GM12878 (cell line): ENCODE measurements at regions not wholly inside any gene's neighbourhood (a gene's known extent, or its start where the extent isn't known, plus 50 kb on each side); places are given as distances from the start of the nearest gene placed in this dataset.

Experiments used
- ATAC-seq: fragments of 200-7000 bp; cut with Tn5 transposase; 3 replicates; pipeline ENCODE4 v1.9.1; 2020; ENCODE audit warnings: mild to moderate bottlenecking, moderate library complexity
- BruUV-seq: library from RNA; stranded (reverse); fragments of 400-500 nt; replicated peaks from 2 replicates; lab custom pipeline; 2021; lab: Mats Ljungman, UMichigan
- CTCF ChIA-PET: fragments of 300-600 bp; sonication (Branson Sonifier 250); formaldehyde crosslinking; extraction: SDS; loops from one replicate; lab custom pipeline; 2021; ENCODE audit warnings: inconsistent platforms; lab: Yijun Ruan, JAX
- POLR2A ChIA-PET: fragments of 350-600 bp; formaldehyde crosslinking; extraction: SDS; loops from one replicate; lab custom pipeline; 2021; ENCODE audit warnings: inconsistent platforms; lab: Charles Lee
- RAD21 ChIA-PET: fragments of 300-600 bp; sonication (Branson Sonifier 250); formaldehyde crosslinking; loops from one replicate; lab custom pipeline; 2023; ENCODE audit warnings: antibody characterized with exemption; ENCODE audit not compliant: unreplicated experiment; lab: Charles Lee
- SMC1A ChIA-PET: fragments of 300-600 bp; sonication (Branson Sonifier 250); formaldehyde crosslinking; loops from one replicate; lab custom pipeline; 2023; ENCODE audit not compliant: unreplicated experiment, uncharacterized antibody; lab: Charles Lee
- DNase-seq: peaks from one replicate; pipeline ENCODE4 v3.0.0-alpha.2; 2011; ENCODE audit warnings: low read depth, low spot score
- FAIRE-seq: peaks from 3 replicates; lab custom pipeline; 2011; peaks lifted over from hg19 to GRCh38; lab: Jason Lieb, UNC
- H2AFZ ChIP-seq: 2 replicates; pipeline ENCODE4 v1.6.0; 2011; ENCODE audit warnings: low read depth, low read length, control low read depth; ENCODE audit not compliant: control insufficient read depth
- H3K27ac ChIP-seq: 2 replicates; pipeline ENCODE4 v1.5.1; 2011; ENCODE audit warnings: control low read depth; ENCODE audit not compliant: control insufficient read depth, insufficient read depth
- H3K27me3 ChIP-seq, 2 experiments: replicated peaks in 1 of 2; 2 replicates each; pipeline versions ENCODE4 v1.6.0 to v1.6.1; 2011; ENCODE audit warnings: low read length in 1 of 2; ENCODE audit not compliant: control insufficient read depth in 2 of 2, insufficient read depth in 2 of 2
- H3K36me3 ChIP-seq, 2 experiments: 2 replicates each; pipeline ENCODE4 v1.5.1; 2011; ENCODE audit warnings: low read length in 1 of 2; ENCODE audit not compliant: control insufficient read depth in 2 of 2, insufficient read depth in 2 of 2
- H3K4me1 ChIP-seq: 2 replicates; pipeline ENCODE4 v1.6.1; 2011; ENCODE audit warnings: mild to moderate bottlenecking, low read length, moderate library complexity, mixed read lengths; ENCODE audit not compliant: control insufficient read depth, insufficient read depth
- H3K4me2 ChIP-seq: 2 replicates; pipeline ENCODE4 v1.6.0; 2011; ENCODE audit warnings: control low read depth; ENCODE audit not compliant: control insufficient read depth, insufficient read depth
- H3K4me3 ChIP-seq: fragments of 200-600 bp; sonication (generic); 2 replicates; pipeline ENCODE4 v1.5.1; 2016
- H3K79me2 ChIP-seq: 2 replicates; pipeline ENCODE4 v1.6.0; 2011; ENCODE audit warnings: low read length; ENCODE audit not compliant: control insufficient read depth, insufficient read depth
- H3K9ac ChIP-seq: 2 replicates; pipeline ENCODE4 v1.8.0; 2011; ENCODE audit warnings: low read length, control low read depth, mixed read lengths; ENCODE audit not compliant: control insufficient read depth, insufficient read depth
- H3K9me3 ChIP-seq: replicated peaks from 3 replicates; pipeline ENCODE4 v1.5.1; 2011; ENCODE audit warnings: mild to moderate bottlenecking, low read length; ENCODE audit not compliant: control insufficient read depth, insufficient read depth
- H4K20me1 ChIP-seq: 2 replicates; pipeline ENCODE4 v1.6.0; 2011; ENCODE audit not compliant: control insufficient read depth, insufficient read depth
- CEBPZ ChIP-seq: fragments of 150-350 bp; IDR thresholded peaks from 2 replicates; pipeline ENCODE4 v1.6.1; 2016; ENCODE audit warnings: low read depth, low read length
- EZH2 ChIP-seq: IDR thresholded peaks from 2 replicates; pipeline ENCODE4 v1.6.1; 2012; ENCODE audit warnings: low read depth, mild to moderate bottlenecking, control low read depth, inconsistent platforms, low read length, borderline replicate concordance; ENCODE audit not compliant: control insufficient read depth
- HDGF ChIP-seq: fragments of 450-650 bp; IDR thresholded peaks from 2 replicates; pipeline ENCODE4 v1.6.1; 2016; ENCODE audit warnings: antibody characterized with exemption
- HSF1 ChIP-seq: fragments of 150-350 bp; IDR thresholded peaks from 2 replicates; pipeline ENCODE4 v1.6.1; 2014; ENCODE audit warnings: mild to moderate bottlenecking, low read depth, low read length
- IKZF2 ChIP-seq, 2 experiments: fragments of 450-650 bp; IDR thresholded peaks; 2 replicates each; pipeline ENCODE4 v1.6.1; 2017; ENCODE audit warnings: mild to moderate bottlenecking in 2 of 2, moderate library complexity in 2 of 2
- JUND ChIP-seq: IDR thresholded peaks from 2 replicates; pipeline ENCODE4 v1.6.1; 2012; ENCODE audit warnings: low read depth, mild to moderate bottlenecking, low read length, improper control_type of control experiment, moderate library complexity
- MEF2B ChIP-seq: fragments of 450-650 bp; IDR thresholded peaks from 2 replicates; pipeline ENCODE4 v1.6.1; 2018; ENCODE audit warnings: mild to moderate bottlenecking, moderate library complexity; ENCODE audit not compliant: partially characterized antibody, poor library complexity, severe bottlenecking
- MTA3 ChIP-seq: IDR thresholded peaks from 2 replicates; pipeline ENCODE4 v1.6.1; 2012; ENCODE audit warnings: low read length, inconsistent platforms, borderline replicate concordance
- POLR2AphosphoS2 ChIP-seq: IDR thresholded peaks from 2 replicates; pipeline ENCODE4 v1.6.1; 2011; ENCODE audit warnings: low read depth, mild to moderate bottlenecking, low read length, improper control_type of control experiment, moderate library complexity
- RAD21 ChIP-seq: IDR thresholded peaks from 2 replicates; pipeline ENCODE4 v1.6.1; 2011; ENCODE audit warnings: mild to moderate bottlenecking, low read depth, low read length, moderate library complexity; ENCODE audit not compliant: insufficient read depth
- REST ChIP-seq: IDR thresholded peaks from 2 replicates; pipeline ENCODE4 v1.6.1; 2012; ENCODE audit warnings: mild to moderate bottlenecking, low read depth, low read length
- SP1 ChIP-seq: IDR thresholded peaks from one replicate; pipeline ENCODE4 v1.6.1; 2011; ENCODE audit warnings: low read depth, low read length
- STAT1 ChIP-seq: fragments of 450-650 bp; conservative IDR thresholded peaks from 2 replicates; pipeline ENCODE4 v1.6.1; 2014; ENCODE audit warnings: antibody characterized with exemption, mild to moderate bottlenecking
- ZBTB33 ChIP-seq: fragments of 450-650 bp; IDR thresholded peaks from 2 replicates; pipeline ENCODE4 v1.6.1; 2017; ENCODE audit warnings: mild to moderate bottlenecking
- ZNF217 ChIP-seq: fragments of 450-650 bp; IDR thresholded peaks from 2 replicates; pipeline ENCODE4 v1.6.1; 2017; ENCODE audit warnings: antibody characterized with exemption, mild to moderate bottlenecking
- ZNF24 ChIP-seq: fragments of 450-650 bp; IDR thresholded peaks from 2 replicates; pipeline ENCODE4 v1.6.1; 2017; ENCODE audit warnings: antibody characterized with exemption, mild to moderate bottlenecking
- WGBS: methylation state at CpG from one replicate; pipeline ENCODE4 v1.1.6; 2016; ENCODE audit warnings: low lambda C conversion rate; ENCODE audit not compliant: insufficient replicate concordance, insufficient coverage; ENCODE audit errors: missing lambda C conversion rate; 5-methylcytosine and 5-hydroxymethylcytosine counted together
- in situ Hi-C: fragments of 300-500 bp; cut with MboI; formaldehyde crosslinking; loops from 9 replicates; pipeline ENCODE4 v1.14.3; 2018; ENCODE audit warnings: mixed read lengths
- intact Hi-C: fragments of 100-400 bp; cut with micrococcal nuclease; formaldehyde crosslinking; loops from one replicate; pipeline ENCODE4 v1.14.2; 2022; ENCODE audit not compliant: unreplicated experiment

- Histone ChIP-seq H3K4me3 (no peak overlapping the region), H3K4me1 (no peaks in the 10 kb centered on the region), H3K79me2 (no peaks in the 10 kb centered on the region), H3K4me2 (no peak overlapping the region), H3K36me3 (no peaks in the 10 kb centered on the region), H3K27ac (no peak overlapping the region), H3K9me3 (no peaks in the 10 kb centered on the region), H3K9ac (no peak overlapping the region), H4K20me1 (no peaks in the 10 kb centered on the region), H3K27me3 (no peaks in the 10 kb centered on the region; a peak in 1 of 4 replicates), H2AFZ (no peak overlapping the region)
- intact Hi-C loops = no loop called here
- in situ Hi-C loops = no loop called here
- no peak for DNase-seq
- BruUV-seq = no TSS peak
- POLR2A ChIA-PET = no interaction called here
- CTCF ChIA-PET = interaction anchor here (1.1 kb wide), 1 partner anchor 27 kb away, joined by 4 read pairs; no protein-coding TSS in a partner anchor
- ATAC-seq = no peak
- RAD21 ChIA-PET = no interaction called here
- SMC1A ChIA-PET = no interaction called here
- WGBS = 0% methylated on average over 1 of the region's 1 CpG
- FAIRE-seq = no peak
- no peak for TF ChIP-seq MTA3
- TF ChIP-seq REST = no peak
- TF ChIP-seq JUND = no peak
- TF ChIP-seq POLR2AphosphoS2 = no peak
- no peak for TF ChIP-seq MEF2B
- TF ChIP-seq STAT1 = no peak
- TF ChIP-seq ZNF217 = no peak
- TF ChIP-seq HDGF = no peak
- no peak for TF ChIP-seq ZNF24
- TF ChIP-seq CEBPZ = no peak
- TF ChIP-seq RAD21 = no peak
- TF ChIP-seq SP1 = no peak
- no peak for TF ChIP-seq IKZF2 (IDR thresholded peaks at IDR 0.05)
- TF ChIP-seq ZBTB33 = no peak
- TF ChIP-seq HSF1 = no peak
- no peak for TF ChIP-seq EZH2
These were observed 152.7 kb downstream of the MCHR2 start for GRCh38 chr6:99841297-99841696.
